Lower leg skin (tissue), 3 donors: ENCODE measurements at regions not wholly inside any gene's neighbourhood (a gene's known extent, or its start where the extent isn't known, plus 50 kb on each side); places are given as distances from the start of the nearest gene placed in this dataset.

Source experiments
- CTCF ChIP-seq, 3 donors: fragments of 450-650 bp; IDR thresholded peaks; one replicate each; pipeline ENCODE4 v1.5.1; 2016; ENCODE audit warnings: antibody characterized with exemption in 3 of 3, mild to moderate bottlenecking in 3 of 3, moderate library complexity in 2 of 3
- POLR2A ChIP-seq, 2 donors: fragments of 450-650 bp; IDR thresholded peaks; one replicate each; pipeline ENCODE4 v1.6.1; 2016 to 2017; ENCODE audit warnings: antibody characterized with exemption in 2 of 2, mild to moderate bottlenecking in 1 of 2, moderate library complexity in 1 of 2

GRCh38 chr10:10047426-10047825 is 970.2 kb upstream of the CELF2 start:
- no peak for TF ChIP-seq CTCF (IDR thresholded peaks at IDR 0.05)
- TF ChIP-seq POLR2A (IDR thresholded peaks at IDR 0.05), result no peak
